ENCODE measurements at regions not wholly inside any gene's neighbourhood (a gene's known extent, or its start where the extent isn't known, plus 50 kb on each side); places are given as distances from the start of the nearest gene placed in this dataset.

- ChIA-PET CTCF (no interaction called here), POLR2A (interaction anchor here (1.5 kb wide), 1 partner anchor 11 kb away, joined by 5 read pairs; no protein-coding TSS in a partner anchor)
- TF ChIP-seq SP1 (IDR thresholded peaks at IDR 0.05) (no peak), PKNOX1 (IDR thresholded peaks at IDR 0.05) (peak; percentile 30; the same call in 1 of the 2 replicates)
- no peak for DNase-seq (ENCODE audit: extremely low spot score)
Observed at GRCh38 chr6:149220882-149221773, 96.4 kb upstream of the TAB2 start.

GRCh38 chr6:149221774-149222070, 95.8 kb upstream of the TAB2 start:
- POLR2A ChIA-PET, result no interaction called here
- CTCF ChIA-PET, result no interaction called here
- TF ChIP-seq FOXM1 (IDR thresholded peaks at IDR 0.05; ENCODE audit: borderline replicate concordance) (no peak), FOXA1 (IDR thresholded peaks at IDR 0.05) (no peak), LEF1 (IDR thresholded peaks at IDR 0.05; ENCODE audit: borderline replicate concordance) (no peak)
- DNase-seq (ENCODE audit: extremely low spot score), result no peak

- DNase-seq (ENCODE audit: extremely low spot score), result no peak
- CTCF ChIA-PET, result interaction anchor here (0.6 kb wide), 1 partner anchor 111 kb away, joined by 7 read pairs; no protein-coding TSS in a partner anchor
- POLR2A ChIA-PET, result interaction anchor here (1.1 kb wide), 1 partner anchor 94 kb away, joined by 4 read pairs; the partner anchor contains the start of gene TAB2
- TF ChIP-seq FOXM1 (IDR thresholded peaks at IDR 0.05; ENCODE audit: borderline replicate concordance) (no peak), TARDBP (IDR thresholded peaks at IDR 0.05) (no peak), FOXA1 (IDR thresholded peaks at IDR 0.05) (no peak), CTBP1 (IDR thresholded peaks at IDR 0.05; ENCODE audit: borderline replicate concordance) (no peak), FOXK2 (IDR thresholded peaks at IDR 0.05) (no peak), ARNT (IDR thresholded peaks at IDR 0.05) (no peak), SUZ12 (IDR thresholded peaks at IDR 0.05) (no peak), BHLHE40 (IDR thresholded peaks at IDR 0.05; ENCODE audit: borderline replicate concordance) (no peak), ZNF384 (IDR thresholded peaks at IDR 0.05) (no peak; the same call in none of the 2 replicates), PKNOX1 (IDR thresholded peaks at IDR 0.05) (no peak)
Observed at GRCh38 chr6:149223120-149223903, 94.2 kb upstream of the TAB2 start.

- no peak for DNase-seq (ENCODE audit: extremely low spot score)
- CTCF ChIA-PET, result no interaction called here
- TF ChIP-seq CTBP1 (IDR thresholded peaks at IDR 0.05; ENCODE audit: borderline replicate concordance) (no peak), PKNOX1 (IDR thresholded peaks at IDR 0.05) (0 out of 2 replicates have a peak, but pooled peaks have one; percentile 20), ZNF384 (IDR thresholded peaks at IDR 0.05) (0 out of 2 replicates have a peak, but pooled peaks have one; percentile 88)
- POLR2A ChIA-PET, result interaction anchor here (1.1 kb wide), 1 partner anchor 93 kb away, joined by 4 read pairs; the partner anchor contains the start of gene TAB2
Observed at GRCh38 chr6:149223904-149224351, 93.6 kb upstream of the TAB2 start.

- TF ChIP-seq FOXM1 (IDR thresholded peaks at IDR 0.05; ENCODE audit: borderline replicate concordance) (no peak), ARNT (IDR thresholded peaks at IDR 0.05) (no peak), FOXA1 (IDR thresholded peaks at IDR 0.05) (no peak), SP1 (IDR thresholded peaks at IDR 0.05) (no peak), L3MBTL2 (conservative IDR thresholded peaks at IDR 0.05) (no peak), TARDBP (IDR thresholded peaks at IDR 0.05) (no peak), ELF4 (IDR thresholded peaks at IDR 0.05) (no peak)
- no peak for DNase-seq (ENCODE audit: extremely low spot score)
- ChIA-PET POLR2A (interaction anchor here (1.1 kb wide), 1 partner anchor 93 kb away, joined by 4 read pairs; the partner anchor contains the start of gene TAB2), CTCF (no interaction called here)
Observed at GRCh38 chr6:149224399-149224798, 93.1 kb upstream of the TAB2 start.

- ChIA-PET CTCF (no interaction called here), POLR2A (no interaction called here)
- TF ChIP-seq ZNF384 (IDR thresholded peaks at IDR 0.05) (no peak), BHLHE40 (IDR thresholded peaks at IDR 0.05; ENCODE audit: borderline replicate concordance) (no peak), NFRKB (IDR thresholded peaks at IDR 0.05) (no peak), SP1 (IDR thresholded peaks at IDR 0.05) (no peak), FOXK2 (IDR thresholded peaks at IDR 0.05) (no peak), PKNOX1 (IDR thresholded peaks at IDR 0.05) (no peak), CTBP1 (IDR thresholded peaks at IDR 0.05; ENCODE audit: borderline replicate concordance) (no peak), SUZ12 (IDR thresholded peaks at IDR 0.05) (no peak), ELF4 (IDR thresholded peaks at IDR 0.05) (no peak), ARNT (IDR thresholded peaks at IDR 0.05) (no peak), TARDBP (IDR thresholded peaks at IDR 0.05) (no peak)
- no peak for DNase-seq (ENCODE audit: extremely low spot score)
Observed at GRCh38 chr6:149225370-149225769, 92.1 kb upstream of the TAB2 start.
